ENCODE measurements at regions not wholly inside any gene's neighbourhood (a gene's known extent, or its start where the extent isn't known, plus 50 kb on each side); places are given as distances from the start of the nearest gene placed in this dataset.

GRCh38 chr7:27462575-27463270 lies 200.0 kb downstream of the HIBADH start:
- TF ChIP-seq CTCF (IDR thresholded peaks at IDR 0.05) (no peak), EP300 (IDR thresholded peaks at IDR 0.05) (no peak)
